SK-N-SH treated with all-trans-retinoic acid at 6 μM for 48 hours (cell line): ENCODE measurements at regions not wholly inside any gene's neighbourhood (a gene's known extent, or its start where the extent isn't known, plus 50 kb on each side); places are given as distances from the start of the nearest gene placed in this dataset.

Source experiments
- ATAC-seq: fragments of 200-7000 bp; cut with Tn5 transposase; 3 replicates; pipeline ENCODE4 v1.9.1; 2020; ENCODE audit warnings: mild to moderate bottlenecking, moderate library complexity
- ARNTL ChIP-seq: fragments of 450-650 bp; formaldehyde crosslinking; IDR thresholded peaks from 2 replicates; pipeline ENCODE4 v1.5.0; 2020; ENCODE audit warnings: low read depth, mild to moderate bottlenecking, moderate library complexity, borderline replicate concordance
- BACH2 ChIP-seq: fragments of 250-450 bp; sonication (Bioruptor Pico); IDR thresholded peaks from 2 replicates; pipeline ENCODE4 v1.9.0; 2021; ENCODE audit warnings: mild to moderate bottlenecking, borderline replicate concordance
- CSDC2 ChIP-seq: fragments of 250-450 bp; sonication (Bioruptor Pico); IDR thresholded peaks from 2 replicates; pipeline ENCODE4 v1.5.0; 2020; ENCODE audit warnings: mild to moderate bottlenecking, moderate library complexity
- ESRRG ChIP-seq: fragments of 250-450 bp; sonication (Bioruptor Pico); IDR thresholded peaks from 2 replicates; pipeline ENCODE4 v1.6.1; 2021; ENCODE audit warnings: mild to moderate bottlenecking
- GLIS3 ChIP-seq: fragments of 250-450 bp; sonication (Bioruptor Pico); IDR thresholded peaks from 2 replicates; pipeline ENCODE4 v1.5.0; 2020; ENCODE audit warnings: mild to moderate bottlenecking, moderate library complexity
- ISL1 ChIP-seq: fragments of 250-450 bp; sonication (Bioruptor Pico); IDR thresholded peaks from 2 replicates; pipeline ENCODE4 v2.1.2; 2022; ENCODE audit warnings: mild to moderate bottlenecking, moderate library complexity
- OSR1 ChIP-seq: fragments of 250-450 bp; sonication (Bioruptor Pico); IDR thresholded peaks from 2 replicates; pipeline ENCODE4 v1.8.0; 2022; ENCODE audit warnings: moderate library complexity, mild to moderate bottlenecking, inconsistent platforms
- PPARA ChIP-seq: fragments of 250-450 bp; sonication (Bioruptor Pico); IDR thresholded peaks from 2 replicates; pipeline ENCODE4 v1.5.0; 2020; ENCODE audit warnings: mild to moderate bottlenecking, borderline replicate concordance
- RARB ChIP-seq: fragments of 250-450 bp; sonication (Bioruptor Pico); IDR thresholded peaks from 2 replicates; pipeline ENCODE4 v1.8.0; 2021; ENCODE audit warnings: mild to moderate bottlenecking, moderate library complexity
- SNAI2 ChIP-seq: fragments of 250-450 bp; sonication (Bioruptor Pico); IDR thresholded peaks from 2 replicates; pipeline ENCODE4 v1.5.0; 2020; ENCODE audit warnings: mild to moderate bottlenecking, moderate library complexity
- TOX ChIP-seq: fragments of 250-450 bp; sonication (Bioruptor Pico); IDR thresholded peaks from 2 replicates; pipeline ENCODE4 v1.8.0; 2021; ENCODE audit warnings: mild to moderate bottlenecking, moderate library complexity, borderline replicate concordance
- ZC3H10 ChIP-seq: fragments of 250-450 bp; sonication (Bioruptor Pico); IDR thresholded peaks from 2 replicates; pipeline ENCODE4 v1.5.1; 2021; ENCODE audit warnings: mild to moderate bottlenecking, moderate library complexity
- ZFP3 ChIP-seq: fragments of 250-450 bp; sonication (Bioruptor Pico); IDR thresholded peaks from 2 replicates; pipeline ENCODE4 v1.5.0; 2020; ENCODE audit warnings: mild to moderate bottlenecking, moderate library complexity
- ZFP30 ChIP-seq: fragments of 450-650 bp; formaldehyde crosslinking; IDR thresholded peaks from 2 replicates; pipeline ENCODE4 v1.5.0; 2022; ENCODE audit warnings: mild to moderate bottlenecking, moderate library complexity
- ZNF565 ChIP-seq: fragments of 450-650 bp; formaldehyde crosslinking; conservative IDR thresholded peaks from 2 replicates; pipeline ENCODE4 v1.5.0; 2020; ENCODE audit warnings: low read depth, mild to moderate bottlenecking, moderate library complexity
- ZNF70 ChIP-seq: fragments of 450-650 bp; formaldehyde crosslinking; IDR thresholded peaks from 2 replicates; pipeline ENCODE4 v1.5.0; 2020; ENCODE audit warnings: mild to moderate bottlenecking, moderate library complexity
- ZNF8 ChIP-seq: fragments of 450-650 bp; formaldehyde crosslinking; IDR thresholded peaks from 2 replicates; pipeline ENCODE4 v1.5.0; 2020; ENCODE audit warnings: mild to moderate bottlenecking, moderate library complexity
- TF ChIP-seq, protein P1 (sequence below): fragments of 250-450 bp; sonication (Bioruptor Pico); IDR thresholded peaks from 2 replicates; pipeline ENCODE4 v1.8.0; 2021; ENCODE audit warnings: low read depth, mild to moderate bottlenecking, moderate library complexity, borderline replicate concordance
- TF ChIP-seq, protein P2 (sequence below): fragments of 250-450 bp; sonication (Bioruptor Pico); IDR thresholded peaks from 2 replicates; pipeline ENCODE4 v1.5.1; 2020; ENCODE audit warnings: low read depth, mild to moderate bottlenecking, moderate library complexity
- TF ChIP-seq, protein P3 (sequence below): fragments of 250-450 bp; sonication (Bioruptor Pico); IDR thresholded peaks from 2 replicates; pipeline ENCODE4 v1.8.0; 2020; ENCODE audit warnings: mild to moderate bottlenecking, moderate library complexity, borderline replicate concordance
- TF ChIP-seq, protein P4 (sequence below): fragments of 250-450 bp; sonication (Bioruptor Pico); IDR thresholded peaks from 2 replicates; pipeline ENCODE4 v1.5.0; 2020; ENCODE audit warnings: mild to moderate bottlenecking, moderate library complexity

DNA sequence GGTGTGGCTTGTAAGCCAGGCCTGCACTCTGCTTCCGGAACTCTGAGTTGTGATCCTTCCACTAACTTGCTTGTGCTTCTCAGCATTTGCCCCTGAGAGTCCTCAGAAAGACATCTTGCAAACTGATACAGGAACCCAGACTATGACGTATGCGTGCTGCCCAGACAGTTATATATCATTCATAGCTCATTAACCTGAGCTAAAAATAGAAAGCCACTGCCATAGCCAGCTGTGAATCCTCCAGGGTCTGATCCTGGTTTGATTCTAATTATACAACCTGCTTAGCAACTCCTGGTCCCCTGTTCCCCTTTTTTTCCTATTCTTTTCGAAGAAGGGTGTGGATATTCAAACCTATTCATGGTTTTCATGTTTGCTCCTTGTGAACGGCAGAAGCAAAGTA is 63.7 kb downstream of the MARCHF4 start:
- TF ChIP-seq GLIS3 (CRISPR knock-in tag), result no peak
- no peak for TF ChIP-seq ZNF70 (CRISPR knock-in tag)
- no peak for TF ChIP-seq ARNTL (CRISPR knock-in tag)
- TF ChIP-seq ZC3H10, result no peak
- TF ChIP-seq ZNF8, result no peak
- no peak for TF ChIP-seq SNAI2 (CRISPR knock-in tag)
- no peak for TF ChIP-seq PPARA (CRISPR knock-in tag)
- TF ChIP-seq, protein P1, sequence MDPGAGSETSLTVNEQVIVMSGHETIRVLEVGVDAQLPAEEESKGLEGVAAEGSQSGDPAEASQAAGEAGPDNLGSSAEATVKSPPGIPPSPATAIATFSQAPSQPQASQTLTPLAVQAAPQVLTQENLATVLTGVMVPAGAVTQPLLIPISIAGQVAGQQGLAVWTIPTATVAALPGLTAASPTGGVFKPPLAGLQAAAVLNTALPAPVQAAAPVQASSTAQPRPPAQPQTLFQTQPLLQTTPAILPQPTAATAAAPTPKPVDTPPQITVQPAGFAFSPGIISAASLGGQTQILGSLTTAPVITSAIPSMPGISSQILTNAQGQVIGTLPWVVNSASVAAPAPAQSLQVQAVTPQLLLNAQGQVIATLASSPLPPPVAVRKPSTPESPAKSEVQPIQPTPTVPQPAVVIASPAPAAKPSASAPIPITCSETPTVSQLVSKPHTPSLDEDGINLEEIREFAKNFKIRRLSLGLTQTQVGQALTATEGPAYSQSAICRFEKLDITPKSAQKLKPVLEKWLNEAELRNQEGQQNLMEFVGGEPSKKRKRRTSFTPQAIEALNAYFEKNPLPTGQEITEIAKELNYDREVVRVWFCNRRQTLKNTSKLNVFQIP (CRISPR knock-in tag), result no peak
- no peak for TF ChIP-seq ZNF565 (CRISPR knock-in tag)
- TF ChIP-seq ISL1 (CRISPR knock-in tag), result no peak
- TF ChIP-seq ESRRG (CRISPR knock-in tag), result no peak
- TF ChIP-seq, protein P2, sequence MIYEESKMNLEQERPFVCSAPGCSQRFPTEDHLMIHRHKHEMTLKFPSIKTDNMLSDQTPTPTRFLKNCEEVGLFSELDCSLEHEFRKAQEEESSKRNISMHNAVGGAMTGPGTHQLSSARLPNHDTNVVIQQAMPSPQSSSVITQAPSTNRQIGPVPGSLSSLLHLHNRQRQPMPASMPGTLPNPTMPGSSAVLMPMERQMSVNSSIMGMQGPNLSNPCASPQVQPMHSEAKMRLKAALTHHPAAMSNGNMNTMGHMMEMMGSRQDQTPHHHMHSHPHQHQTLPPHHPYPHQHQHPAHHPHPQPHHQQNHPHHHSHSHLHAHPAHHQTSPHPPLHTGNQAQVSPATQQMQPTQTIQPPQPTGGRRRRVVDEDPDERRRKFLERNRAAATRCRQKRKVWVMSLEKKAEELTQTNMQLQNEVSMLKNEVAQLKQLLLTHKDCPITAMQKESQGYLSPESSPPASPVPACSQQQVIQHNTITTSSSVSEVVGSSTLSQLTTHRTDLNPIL, result no peak
- no peak for TF ChIP-seq ZFP3 (CRISPR knock-in tag)
- TF ChIP-seq ZFP30 (CRISPR knock-in tag), result no peak
- no peak for TF ChIP-seq BACH2
- TF ChIP-seq, protein P3, sequence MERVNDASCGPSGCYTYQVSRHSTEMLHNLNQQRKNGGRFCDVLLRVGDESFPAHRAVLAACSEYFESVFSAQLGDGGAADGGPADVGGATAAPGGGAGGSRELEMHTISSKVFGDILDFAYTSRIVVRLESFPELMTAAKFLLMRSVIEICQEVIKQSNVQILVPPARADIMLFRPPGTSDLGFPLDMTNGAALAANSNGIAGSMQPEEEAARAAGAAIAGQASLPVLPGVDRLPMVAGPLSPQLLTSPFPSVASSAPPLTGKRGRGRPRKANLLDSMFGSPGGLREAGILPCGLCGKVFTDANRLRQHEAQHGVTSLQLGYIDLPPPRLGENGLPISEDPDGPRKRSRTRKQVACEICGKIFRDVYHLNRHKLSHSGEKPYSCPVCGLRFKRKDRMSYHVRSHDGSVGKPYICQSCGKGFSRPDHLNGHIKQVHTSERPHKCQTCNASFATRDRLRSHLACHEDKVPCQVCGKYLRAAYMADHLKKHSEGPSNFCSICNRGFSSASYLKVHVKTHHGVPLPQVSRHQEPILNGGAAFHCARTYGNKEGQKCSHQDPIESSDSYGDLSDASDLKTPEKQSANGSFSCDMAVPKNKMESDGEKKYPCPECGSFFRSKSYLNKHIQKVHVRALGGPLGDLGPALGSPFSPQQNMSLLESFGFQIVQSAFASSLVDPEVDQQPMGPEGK (CRISPR knock-in tag), result no peak
- ATAC-seq, result peak; percentile 73

DNA sequence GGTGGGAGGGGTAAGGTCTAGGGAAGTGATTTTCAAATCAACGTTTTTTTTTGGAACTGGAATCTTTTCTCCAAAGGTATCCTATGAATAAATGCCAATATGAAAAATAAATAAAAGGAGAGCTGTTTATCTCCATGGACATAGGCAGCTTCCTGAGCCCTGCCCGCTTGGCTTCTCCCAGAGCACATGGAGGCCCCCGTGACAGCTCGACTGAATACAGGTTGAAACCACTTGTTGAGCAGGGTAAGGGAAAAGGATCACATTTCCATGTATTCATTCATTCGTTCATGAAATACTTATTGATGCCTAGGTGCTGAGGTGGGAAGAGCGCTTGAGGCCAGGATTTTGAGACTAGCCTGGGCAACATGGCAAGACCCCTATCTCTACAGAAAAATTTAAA is 64.8 kb downstream of the MARCHF4 start:
- ATAC-seq, result no peak
- TF ChIP-seq RARB (CRISPR knock-in tag), result no peak
- no peak for TF ChIP-seq ZFP3 (CRISPR knock-in tag)
- TF ChIP-seq ZNF565 (CRISPR knock-in tag), result no peak
- TF ChIP-seq BACH2, result no peak
- TF ChIP-seq, protein P2, result no peak
- TF ChIP-seq ESRRG (CRISPR knock-in tag), result no peak
- no peak for TF ChIP-seq OSR1 (CRISPR knock-in tag)
- TF ChIP-seq ZC3H10, result no peak
- TF ChIP-seq TOX (CRISPR knock-in tag), result no peak
- TF ChIP-seq ISL1 (CRISPR knock-in tag), result no peak
- TF ChIP-seq, protein P3 (CRISPR knock-in tag), result no peak
- no peak for TF ChIP-seq PPARA (CRISPR knock-in tag)
- no peak for TF ChIP-seq CSDC2 (CRISPR knock-in tag)
- TF ChIP-seq ARNTL (CRISPR knock-in tag), result no peak
- TF ChIP-seq, protein P4, sequence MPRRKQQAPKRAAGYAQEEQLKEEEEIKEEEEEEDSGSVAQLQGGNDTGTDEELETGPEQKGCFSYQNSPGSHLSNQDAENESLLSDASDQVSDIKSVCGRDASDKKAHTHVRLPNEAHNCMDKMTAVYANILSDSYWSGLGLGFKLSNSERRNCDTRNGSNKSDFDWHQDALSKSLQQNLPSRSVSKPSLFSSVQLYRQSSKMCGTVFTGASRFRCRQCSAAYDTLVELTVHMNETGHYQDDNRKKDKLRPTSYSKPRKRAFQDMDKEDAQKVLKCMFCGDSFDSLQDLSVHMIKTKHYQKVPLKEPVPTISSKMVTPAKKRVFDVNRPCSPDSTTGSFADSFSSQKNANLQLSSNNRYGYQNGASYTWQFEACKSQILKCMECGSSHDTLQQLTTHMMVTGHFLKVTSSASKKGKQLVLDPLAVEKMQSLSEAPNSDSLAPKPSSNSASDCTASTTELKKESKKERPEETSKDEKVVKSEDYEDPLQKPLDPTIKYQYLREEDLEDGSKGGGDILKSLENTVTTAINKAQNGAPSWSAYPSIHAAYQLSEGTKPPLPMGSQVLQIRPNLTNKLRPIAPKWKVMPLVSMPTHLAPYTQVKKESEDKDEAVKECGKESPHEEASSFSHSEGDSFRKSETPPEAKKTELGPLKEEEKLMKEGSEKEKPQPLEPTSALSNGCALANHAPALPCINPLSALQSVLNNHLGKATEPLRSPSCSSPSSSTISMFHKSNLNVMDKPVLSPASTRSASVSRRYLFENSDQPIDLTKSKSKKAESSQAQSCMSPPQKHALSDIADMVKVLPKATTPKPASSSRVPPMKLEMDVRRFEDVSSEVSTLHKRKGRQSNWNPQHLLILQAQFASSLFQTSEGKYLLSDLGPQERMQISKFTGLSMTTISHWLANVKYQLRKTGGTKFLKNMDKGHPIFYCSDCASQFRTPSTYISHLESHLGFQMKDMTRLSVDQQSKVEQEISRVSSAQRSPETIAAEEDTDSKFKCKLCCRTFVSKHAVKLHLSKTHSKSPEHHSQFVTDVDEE, result no peak
- no peak for TF ChIP-seq ZNF70 (CRISPR knock-in tag)
- TF ChIP-seq, protein P1 (CRISPR knock-in tag), result no peak
